Smooth muscle cell (in vitro differentiated cells): ENCODE measurements at regions not wholly inside any gene's neighbourhood (a gene's known extent, or its start where the extent isn't known, plus 50 kb on each side); places are given as distances from the start of the nearest gene placed in this dataset.
A peak's percentile ranks its signal among the peaks of the same experiment; 100 is the strongest.

ENCODE experiments used
- DNase-seq: peaks from one replicate; lab custom pipeline; 2025; ENCODE audit not compliant: unreplicated experiment; lab: John Stamatoyannopoulos, UW
- H2AFZ ChIP-seq: fragments of 200-600 bp; sonication (generic); 2 replicates; pipeline ENCODE4 v1.6.0; 2016; ENCODE audit warnings: antibody characterized with exemption, low read depth, mild to moderate bottlenecking
- H3F3A ChIP-seq: fragments of 200-600 bp; sonication (generic); 2 replicates; pipeline ENCODE4 v1.6.0; 2017; ENCODE audit warnings: antibody characterized with exemption, low read depth
- H3K27ac ChIP-seq: fragments of 200-600 bp; sonication (generic); 2 replicates; pipeline ENCODE4 v1.5.1; 2016; ENCODE audit warnings: low read depth, mild to moderate bottlenecking
- H3K27me3 ChIP-seq: fragments of 200-600 bp; sonication (generic); 2 replicates; pipeline ENCODE4 v1.6.1; 2016; ENCODE audit warnings: low read depth, mild to moderate bottlenecking
- H3K36me3 ChIP-seq: fragments of 200-600 bp; sonication (generic); 2 replicates; pipeline ENCODE4 v1.5.1; 2016; ENCODE audit warnings: low read depth
- H3K4me1 ChIP-seq: fragments of 200-600 bp; sonication (generic); 2 replicates; pipeline ENCODE4 v1.5.1; 2016; ENCODE audit warnings: low read depth
- H3K4me2 ChIP-seq: fragments of 200-600 bp; sonication (generic); 2 replicates; pipeline ENCODE4 v1.6.0; 2016; ENCODE audit warnings: mild to moderate bottlenecking
- H3K4me3 ChIP-seq: fragments of 200-600 bp; sonication (generic); 2 replicates; pipeline ENCODE4 v1.5.1; 2016; ENCODE audit warnings: mild to moderate bottlenecking
- H3K79me2 ChIP-seq: fragments of 200-600 bp; sonication (generic); 2 replicates; pipeline ENCODE4 v1.6.0; 2016; ENCODE audit warnings: low read depth, mild to moderate bottlenecking
- H3K9ac ChIP-seq: fragments of 200-600 bp; sonication (generic); 2 replicates; pipeline ENCODE4 v1.6.0; 2016; ENCODE audit warnings: low read depth
- H3K9me3 ChIP-seq: fragments of 200-600 bp; sonication (generic); replicated peaks from 2 replicates; pipeline ENCODE4 v1.5.1; 2016; ENCODE audit warnings: low read depth
- H4K20me1 ChIP-seq: fragments of 200-600 bp; sonication (generic); 2 replicates; pipeline ENCODE4 v1.6.0; 2016; ENCODE audit warnings: low read depth
- CTCF ChIP-seq: fragments of 200-600 bp; sonication (generic); IDR thresholded peaks from 2 replicates; pipeline ENCODE4 v1.5.1; 2017; ENCODE audit warnings: borderline replicate concordance, mild to moderate bottlenecking, antibody characterized with exemption; ENCODE audit not compliant: insufficient read depth, poor library complexity, severe bottlenecking
- WGBS: methylation state at CpG from one replicate; pipeline ENCODE4 v1.1.7; 2016; ENCODE audit warnings: low lambda C conversion rate; 5-methylcytosine and 5-hydroxymethylcytosine counted together

GRCh38 chr2:138115666-138116065 lies 151.4 kb downstream of the HNMT start:
- peaks cover 6% of the 10 kb centered on the region for H3F3A ChIP-seq
- TF ChIP-seq CTCF = no peak
- H3K4me1 ChIP-seq = no peaks in the 10 kb centered on the region
- no peak overlapping the region for H3K4me2 ChIP-seq
- no peaks in the 10 kb centered on the region for H3K9me3 ChIP-seq
- H3K36me3 ChIP-seq = no peaks in the 10 kb centered on the region
- H4K20me1 ChIP-seq = no peaks in the 10 kb centered on the region
- no peaks in the 10 kb centered on the region for H3K27me3 ChIP-seq
- DNase-seq = no peak
- H3K79me2 ChIP-seq = no peaks in the 10 kb centered on the region
- no peak overlapping the region for H3K9ac ChIP-seq
- H3K27ac ChIP-seq = no peak overlapping the region
- H3K4me3 ChIP-seq = no peak overlapping the region
- H2AFZ ChIP-seq = no peak overlapping the region

- TF ChIP-seq CTCF = no peak
- no peaks in the 10 kb centered on the region for H3K4me1 ChIP-seq
- H3K4me3 ChIP-seq = no peak overlapping the region
- no peak overlapping the region for H3K4me2 ChIP-seq
- no peaks in the 10 kb centered on the region for H4K20me1 ChIP-seq
- H2AFZ ChIP-seq = no peak overlapping the region
- H3F3A ChIP-seq = peaks cover 6% of the 10 kb centered on the region
- no peaks in the 10 kb centered on the region for H3K9me3 ChIP-seq
- no peak overlapping the region for H3K27ac ChIP-seq
- 95% methylated on average over 4 of the region's 4 CpGs for WGBS
- no peaks in the 10 kb centered on the region for H3K27me3 ChIP-seq
- no peaks in the 10 kb centered on the region for H3K36me3 ChIP-seq
- H3K79me2 ChIP-seq = no peaks in the 10 kb centered on the region
- H3K9ac ChIP-seq = no peak overlapping the region
- no peak for DNase-seq
Measured at GRCh38 chr2:138116456-138116855, 152.2 kb downstream of the HNMT start.

GRCh38 chr2:138121666-138122661 lies 157.7 kb downstream of the HNMT start:
- no peak overlapping the region for H3K4me3 ChIP-seq
- H3K36me3 ChIP-seq = no peaks in the 10 kb centered on the region
- H3K9ac ChIP-seq = peak overlapping the region; percentile 33
- H3F3A ChIP-seq = no peaks in the 10 kb centered on the region
- H3K4me2 ChIP-seq = peak overlapping the region; percentile 33
- H3K27me3 ChIP-seq = no peaks in the 10 kb centered on the region
- H3K79me2 ChIP-seq = no peaks in the 10 kb centered on the region
- H3K4me1 ChIP-seq = peaks cover 5% of the 10 kb centered on the region
- no peak for TF ChIP-seq CTCF
- 70% methylated on average over 3 of the region's 3 CpGs for WGBS
- H4K20me1 ChIP-seq = no peaks in the 10 kb centered on the region
- H3K9me3 ChIP-seq = no peaks in the 10 kb centered on the region
- peak overlapping the region; percentile 95 for H3K27ac ChIP-seq
- H2AFZ ChIP-seq = no peak overlapping the region
- no peak for DNase-seq

- no peaks in the 10 kb centered on the region for H3K79me2 ChIP-seq
- WGBS = 15% methylated on average over 1 of the region's 1 CpG
- H3K27me3 ChIP-seq = no peaks in the 10 kb centered on the region
- H4K20me1 ChIP-seq = no peaks in the 10 kb centered on the region
- H3K4me2 ChIP-seq = peak overlapping the region; percentile 33
- DNase-seq = no peak
- TF ChIP-seq CTCF = no peak
- no peaks in the 10 kb centered on the region for H3K36me3 ChIP-seq
- peaks cover 5% of the 10 kb centered on the region for H3K4me1 ChIP-seq
- peak overlapping the region; percentile 72 for H3K9ac ChIP-seq
- no peak overlapping the region for H3K4me3 ChIP-seq
- no peaks in the 10 kb centered on the region for H3K9me3 ChIP-seq
- peak overlapping the region; percentile 95 for H3K27ac ChIP-seq
- no peak overlapping the region for H2AFZ ChIP-seq
- no peaks in the 10 kb centered on the region for H3F3A ChIP-seq
Measured at GRCh38 chr2:138122891-138123290, 158.6 kb downstream of the HNMT start.
